ENCODE measurements at regions not wholly inside any gene's neighbourhood (a gene's known extent, or its start where the extent isn't known, plus 50 kb on each side); places are given as distances from the start of the nearest gene placed in this dataset.

DNA sequence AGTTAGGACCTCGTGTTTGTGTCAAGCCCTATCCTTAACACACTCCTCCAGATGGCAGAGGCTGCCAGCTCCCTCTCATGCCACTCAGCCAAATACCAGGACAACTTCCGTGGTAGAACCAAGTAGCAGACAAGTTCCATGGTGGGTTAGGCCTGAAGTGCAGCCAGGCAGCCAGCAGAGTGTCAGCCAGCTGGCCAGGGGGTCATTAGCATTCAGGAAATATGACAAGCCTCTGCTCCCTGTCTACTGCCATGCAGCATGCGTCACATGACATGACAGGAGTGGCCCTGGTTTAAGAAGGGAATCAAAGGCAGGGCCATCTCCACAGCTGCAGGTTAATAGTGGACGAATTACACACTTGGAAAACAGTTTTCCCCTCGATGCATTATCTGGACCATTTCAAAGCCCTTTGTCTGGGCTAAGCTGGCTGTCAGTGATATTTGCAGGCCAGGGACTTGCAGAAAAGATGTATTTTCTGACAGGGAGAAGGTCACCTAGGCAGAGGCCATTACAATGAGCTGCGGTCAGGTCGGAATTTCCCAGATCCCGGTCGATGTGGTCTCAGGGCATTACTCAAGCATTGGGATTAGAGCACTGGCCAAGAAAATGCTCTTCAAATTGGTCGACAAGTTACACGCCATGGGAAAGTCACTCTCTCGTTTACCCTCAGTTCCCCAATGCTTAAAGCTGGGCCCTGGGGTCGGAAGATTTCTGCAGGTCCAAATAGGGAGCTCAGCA, 461.7 kb upstream of the CADM1 start:
- no peak for DNase-seq (ENCODE audit: low spot score in 2 of 2)
- no peak overlapping the region for H3K4me3 ChIP-seq
- TF ChIP-seq, protein P1, sequence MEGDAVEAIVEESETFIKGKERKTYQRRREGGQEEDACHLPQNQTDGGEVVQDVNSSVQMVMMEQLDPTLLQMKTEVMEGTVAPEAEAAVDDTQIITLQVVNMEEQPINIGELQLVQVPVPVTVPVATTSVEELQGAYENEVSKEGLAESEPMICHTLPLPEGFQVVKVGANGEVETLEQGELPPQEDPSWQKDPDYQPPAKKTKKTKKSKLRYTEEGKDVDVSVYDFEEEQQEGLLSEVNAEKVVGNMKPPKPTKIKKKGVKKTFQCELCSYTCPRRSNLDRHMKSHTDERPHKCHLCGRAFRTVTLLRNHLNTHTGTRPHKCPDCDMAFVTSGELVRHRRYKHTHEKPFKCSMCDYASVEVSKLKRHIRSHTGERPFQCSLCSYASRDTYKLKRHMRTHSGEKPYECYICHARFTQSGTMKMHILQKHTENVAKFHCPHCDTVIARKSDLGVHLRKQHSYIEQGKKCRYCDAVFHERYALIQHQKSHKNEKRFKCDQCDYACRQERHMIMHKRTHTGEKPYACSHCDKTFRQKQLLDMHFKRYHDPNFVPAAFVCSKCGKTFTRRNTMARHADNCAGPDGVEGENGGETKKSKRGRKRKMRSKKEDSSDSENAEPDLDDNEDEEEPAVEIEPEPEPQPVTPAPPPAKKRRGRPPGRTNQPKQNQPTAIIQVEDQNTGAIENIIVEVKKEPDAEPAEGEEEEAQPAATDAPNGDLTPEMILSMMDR (IDR thresholded peaks at IDR 0.05) = no peak
- no peaks in the 10 kb centered on the region for H3K4me1 ChIP-seq
- no peaks in the 10 kb centered on the region for H3K27me3 ChIP-seq
- H3K36me3 ChIP-seq = no peaks in the 10 kb centered on the region
- no peaks in the 10 kb centered on the region for H3K9me3 ChIP-seq
- no peak overlapping the region for H3K27ac ChIP-seq
- intact Hi-C loops (cut with DNase I) = no loop called here

DNA sequence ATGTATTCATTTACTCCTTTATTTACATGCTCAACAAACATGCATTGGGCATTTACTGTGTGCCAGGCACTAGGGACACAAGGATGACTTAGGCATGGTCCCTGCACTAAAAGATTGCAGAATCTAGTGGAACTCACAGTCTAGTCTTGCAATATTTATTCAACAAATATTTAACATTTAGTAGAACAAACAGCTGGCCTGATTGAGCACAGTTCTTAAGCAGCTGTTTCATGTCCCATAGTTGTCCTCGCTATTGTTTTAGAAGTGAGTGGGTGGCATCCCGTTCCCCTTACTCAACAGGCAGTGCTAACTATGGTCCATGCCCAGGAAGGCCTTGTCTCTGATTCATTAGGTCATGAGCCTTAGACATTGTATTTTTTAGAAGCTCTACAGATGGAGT, 459.9 kb upstream of the CADM1 start:
- intact Hi-C loops (cut with DNase I) = no loop called here
- Histone ChIP-seq H3K27ac (no peak overlapping the region), H3K9me3 (no peaks in the 10 kb centered on the region), H3K36me3 (no peaks in the 10 kb centered on the region), H3K27me3 (no peaks in the 10 kb centered on the region), H3K4me3 (no peak overlapping the region), H3K4me1 (no peaks in the 10 kb centered on the region)
- TF ChIP-seq, protein P1 (IDR thresholded peaks at IDR 0.05) = no peak
- no peak for DNase-seq (ENCODE audit: low spot score in 2 of 2)

DNA sequence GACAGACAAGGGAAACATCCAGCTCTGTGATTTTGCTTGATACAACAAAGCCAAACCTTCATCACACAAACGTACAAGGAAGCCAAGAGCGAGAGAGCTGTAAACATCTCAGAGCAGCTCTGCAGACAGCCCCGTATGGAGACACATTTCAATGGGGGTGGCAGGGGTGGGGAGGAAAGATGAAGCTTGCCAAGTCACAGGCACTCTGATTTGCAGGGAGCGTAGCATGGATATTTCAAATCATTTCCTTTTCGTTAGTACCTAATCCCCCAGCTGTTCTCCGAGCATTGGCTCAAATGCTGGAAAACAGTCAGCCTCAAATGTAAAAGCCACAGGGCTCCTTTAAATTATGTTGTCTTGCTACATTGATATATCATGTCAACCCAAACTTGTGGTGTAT, 458.9 kb upstream of the CADM1 start:
- intact Hi-C loops (cut with DNase I) = no loop called here
- H3K9me3 ChIP-seq = no peaks in the 10 kb centered on the region
- H3K27ac ChIP-seq = no peak overlapping the region
- TF ChIP-seq, protein P1 (IDR thresholded peaks at IDR 0.05) = no peak
- no peak overlapping the region for H3K4me3 ChIP-seq
- H3K27me3 ChIP-seq = no peaks in the 10 kb centered on the region
- no peak for DNase-seq (ENCODE audit: low spot score in 2 of 2)
- H3K4me1 ChIP-seq = no peaks in the 10 kb centered on the region
- no peaks in the 10 kb centered on the region for H3K36me3 ChIP-seq

DNA sequence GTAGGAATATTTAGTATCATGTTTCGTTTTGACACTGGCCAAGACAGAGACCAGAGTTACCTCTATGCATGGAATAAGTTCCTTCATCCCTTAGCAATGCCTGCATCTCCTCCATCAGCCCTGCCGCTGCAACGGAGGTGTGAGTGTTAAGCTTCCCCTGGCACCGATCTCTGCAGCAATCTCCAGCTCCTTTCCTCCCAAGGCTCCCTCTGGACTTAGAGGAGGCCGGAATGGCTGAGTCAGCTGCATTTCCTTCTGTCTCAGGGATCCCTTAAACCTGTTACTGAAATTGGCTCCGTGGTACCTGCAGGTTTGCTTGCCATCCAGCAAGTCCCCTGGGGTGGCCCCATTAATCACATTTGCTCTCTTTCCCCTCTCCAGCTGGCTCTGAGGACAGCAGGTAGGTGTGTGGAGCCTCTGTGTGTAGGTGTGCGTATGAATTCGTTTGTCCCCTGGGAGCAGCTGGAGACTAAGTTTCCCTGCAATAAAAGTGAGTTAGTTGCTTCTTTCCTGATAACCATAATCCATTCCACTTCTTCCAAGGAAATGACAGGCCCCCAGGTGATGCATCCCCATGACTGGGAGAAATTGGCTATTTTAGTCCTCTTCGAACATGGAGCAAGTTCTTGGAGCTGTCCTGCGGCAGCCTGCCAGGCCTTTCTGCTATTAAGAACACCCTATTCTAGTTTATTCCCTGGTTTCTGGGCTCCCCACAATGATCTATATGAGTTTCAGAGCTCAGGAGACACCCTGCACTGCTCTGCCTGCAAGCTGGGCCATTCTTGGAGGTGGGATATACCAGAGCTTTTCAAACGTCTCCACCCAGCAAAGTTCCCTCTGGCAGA, 457.2 kb upstream of the CADM1 start:
- Histone ChIP-seq H3K9me3 (no peaks in the 10 kb centered on the region), H3K36me3 (no peaks in the 10 kb centered on the region), H3K4me1 (no peaks in the 10 kb centered on the region), H3K27ac (no peak overlapping the region), H3K4me3 (no peak overlapping the region), H3K27me3 (no peaks in the 10 kb centered on the region)
- intact Hi-C loops (cut with DNase I) = no loop called here
- DNase-seq (ENCODE audit: low spot score in 2 of 2) = no peak
- TF ChIP-seq, protein P1 (IDR thresholded peaks at IDR 0.05) = no peak

DNA sequence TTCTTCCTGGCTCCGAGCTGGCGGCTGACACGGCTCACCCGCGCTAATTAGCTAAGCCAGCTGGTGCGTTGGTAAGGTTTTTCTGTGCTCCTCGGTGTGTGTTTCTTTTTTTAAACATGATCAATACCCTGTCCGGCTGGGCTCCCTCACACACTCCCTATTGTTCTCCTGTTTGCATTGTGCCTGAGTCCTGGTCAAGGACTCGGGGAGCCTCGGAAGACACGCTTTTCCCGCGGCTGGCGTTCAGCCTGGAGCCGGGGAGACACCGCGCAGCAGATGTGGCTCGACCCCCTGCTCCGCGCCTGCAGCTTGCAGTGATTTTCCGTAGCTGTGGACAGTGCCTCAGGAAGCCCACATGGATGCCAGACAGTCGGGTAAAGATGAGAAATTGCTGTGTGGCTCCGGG, 454.9 kb upstream of the CADM1 start:
- intact Hi-C loops (cut with DNase I) = no loop called here
- no peak for DNase-seq (ENCODE audit: low spot score in 2 of 2)

More for the DNA sequence above, 454.9 kb upstream of the CADM1 start:
- TF ChIP-seq, protein P1 (IDR thresholded peaks at IDR 0.05) = no peak
- Histone ChIP-seq H3K4me3 (no peak overlapping the region), H3K9me3 (no peaks in the 10 kb centered on the region), H3K27ac (no peak overlapping the region), H3K4me1 (no peaks in the 10 kb centered on the region), H3K27me3 (no peaks in the 10 kb centered on the region), H3K36me3 (no peaks in the 10 kb centered on the region)
